Hepatocyte (in vitro differentiated cells): ENCODE measurements at regions not wholly inside any gene's neighbourhood (a gene's known extent, or its start where the extent isn't known, plus 50 kb on each side); places are given as distances from the start of the nearest gene placed in this dataset.
A peak's percentile ranks its signal among the peaks of the same experiment; 100 is the strongest.

Experiments
- DNase-seq: peaks from one replicate; pipeline ENCODE4 v3.0.0-alpha.2; 2016; ENCODE audit warnings: low spot score
- H2AFZ ChIP-seq: fragments of 200-600 bp; sonication (generic); 2 replicates; pipeline ENCODE4 v1.6.0; 2016; ENCODE audit warnings: antibody characterized with exemption, mild to moderate bottlenecking
- H3K27ac ChIP-seq: fragments of 200-600 bp; sonication (generic); 2 replicates; pipeline ENCODE4 v1.5.1; 2016; ENCODE audit warnings: mild to moderate bottlenecking
- H3K27me3 ChIP-seq: fragments of 200-600 bp; sonication (generic); 2 replicates; pipeline ENCODE4 v1.6.1; 2016
- H3K36me3 ChIP-seq: fragments of 200-600 bp; sonication (generic); replicated peaks from 2 replicates; pipeline ENCODE4 v1.5.1; 2016; ENCODE audit warnings: low read depth; ENCODE audit not compliant: insufficient read depth
- H3K4me1 ChIP-seq: fragments of 200-600 bp; sonication (generic); 2 replicates; pipeline ENCODE4 v1.5.1; 2016; ENCODE audit warnings: mild to moderate bottlenecking, moderate library complexity; ENCODE audit not compliant: insufficient read depth
- H3K4me2 ChIP-seq: fragments of 200-600 bp; sonication (generic); 2 replicates; pipeline ENCODE4 v1.6.0; 2016
- H3K4me3 ChIP-seq: fragments of 200-600 bp; sonication (generic); 2 replicates; pipeline ENCODE4 v1.5.1; 2016; ENCODE audit warnings: mild to moderate bottlenecking
- H3K79me2 ChIP-seq: fragments of 200-600 bp; sonication (generic); 2 replicates; pipeline ENCODE4 v1.6.0; 2017; ENCODE audit warnings: mild to moderate bottlenecking
- H3K9me2 ChIP-seq: fragments of 200-600 bp; sonication (generic); replicated peaks from 2 replicates; pipeline ENCODE4 v1.6.0; 2017; ENCODE audit warnings: mild to moderate bottlenecking; ENCODE audit not compliant: insufficient read depth
- H3K9me3 ChIP-seq: fragments of 200-600 bp; sonication (generic); 2 replicates; pipeline ENCODE4 v1.5.1; 2016; ENCODE audit warnings: low read depth, mild to moderate bottlenecking
- H4K20me1 ChIP-seq: fragments of 200-600 bp; sonication (generic); 2 replicates; pipeline ENCODE4 v1.6.0; 2016; ENCODE audit warnings: mild to moderate bottlenecking; ENCODE audit not compliant: insufficient read depth, poor library complexity, severe bottlenecking
- CTCF ChIP-seq: fragments of 200-600 bp; sonication (generic); IDR thresholded peaks from 2 replicates; pipeline ENCODE4 v1.5.1; 2016; ENCODE audit warnings: antibody characterized with exemption, mild to moderate bottlenecking; ENCODE audit not compliant: poor library complexity
- EZH2 ChIP-seq: fragments of 200-600 bp; sonication (generic); IDR thresholded peaks from 2 replicates; pipeline ENCODE4 v1.6.1; 2016; ENCODE audit warnings: antibody characterized with exemption, mild to moderate bottlenecking, borderline replicate concordance
- EZH2phosphoT487 ChIP-seq: fragments of 200-600 bp; sonication (generic); IDR thresholded peaks from one replicate; pipeline ENCODE4 v1.6.1; 2018; ENCODE audit warnings: antibody characterized with exemption, mild to moderate bottlenecking, low read depth, moderate library complexity; ENCODE audit not compliant: unreplicated experiment, severe bottlenecking
- WGBS: methylation state at CpG from one replicate; pipeline ENCODE4 v1.1.6; 2016; ENCODE audit warnings: low lambda C conversion rate; ENCODE audit errors: missing lambda C conversion rate; 5-methylcytosine and 5-hydroxymethylcytosine counted together

GRCh38 chr5:17357504-17357903, 140.1 kb downstream of the BASP1 start:
- H4K20me1 ChIP-seq, result no peaks in the 10 kb centered on the region
- peaks cover 8% of the 10 kb centered on the region for H3K4me1 ChIP-seq
- H2AFZ ChIP-seq, result no peak overlapping the region
- H3K9me2 ChIP-seq, result no peaks in the 10 kb centered on the region
- no peak overlapping the region for H3K4me2 ChIP-seq
- H3K79me2 ChIP-seq, result no peaks in the 10 kb centered on the region
- 94% methylated on average over 3 of the region's 3 CpGs for WGBS
- no peaks in the 10 kb centered on the region for H3K9me3 ChIP-seq
- H3K36me3 ChIP-seq, result no peaks in the 10 kb centered on the region
- H3K27me3 ChIP-seq, result no peaks in the 10 kb centered on the region
- H3K4me3 ChIP-seq, result no peak overlapping the region
- DNase-seq, result no peak
- no peak for TF ChIP-seq EZH2
- no peak for TF ChIP-seq CTCF
- no peak for TF ChIP-seq EZH2phosphoT487
- H3K27ac ChIP-seq, result no peak overlapping the region

GRCh38 chr5:17358031-17358430, 140.0 kb upstream of the TAF11L2 start:
- no peak overlapping the region for H3K4me3 ChIP-seq
- no peaks in the 10 kb centered on the region for H4K20me1 ChIP-seq
- H3K9me2 ChIP-seq, result no peaks in the 10 kb centered on the region
- no peaks in the 10 kb centered on the region for H3K27me3 ChIP-seq
- no peak for DNase-seq
- H3K4me2 ChIP-seq, result no peak overlapping the region
- 99% methylated on average over 3 of the region's 3 CpGs for WGBS
- no peaks in the 10 kb centered on the region for H3K36me3 ChIP-seq
- H3K79me2 ChIP-seq, result no peaks in the 10 kb centered on the region
- no peaks in the 10 kb centered on the region for H3K9me3 ChIP-seq
- no peak for TF ChIP-seq CTCF
- TF ChIP-seq EZH2, result no peak
- TF ChIP-seq EZH2phosphoT487, result no peak
- H3K27ac ChIP-seq, result no peak overlapping the region
- H2AFZ ChIP-seq, result no peak overlapping the region
- H3K4me1 ChIP-seq, result peaks cover 8% of the 10 kb centered on the region

- no peak overlapping the region for H3K4me3 ChIP-seq
- WGBS, result 34% methylated on average over 11 of the region's 11 CpGs
- TF ChIP-seq EZH2phosphoT487 (no peak), EZH2 (no peak), CTCF (no peak)
- H2AFZ ChIP-seq, result no peak overlapping the region
- no peaks in the 10 kb centered on the region for H3K9me3 ChIP-seq
- H3K36me3 ChIP-seq, result no peaks in the 10 kb centered on the region
- H3K4me1 ChIP-seq, result peaks cover 8% of the 10 kb centered on the region
- no peaks in the 10 kb centered on the region for H4K20me1 ChIP-seq
- no peaks in the 10 kb centered on the region for H3K79me2 ChIP-seq
- peak overlapping the region; percentile 74 for H3K27ac ChIP-seq
- no peaks in the 10 kb centered on the region for H3K27me3 ChIP-seq
- H3K4me2 ChIP-seq, result peak overlapping the region; percentile 22
- H3K9me2 ChIP-seq, result no peaks in the 10 kb centered on the region
- DNase-seq, result peak; percentile 65
These were observed 138.5 kb upstream of the TAF11L2 start for GRCh38 chr5:17359451-17360011.
